ENCODE measurements at regions not wholly inside any gene's neighbourhood (a gene's known extent, or its start where the extent isn't known, plus 50 kb on each side); places are given as distances from the start of the nearest gene placed in this dataset.
A peak's percentile ranks its signal among the peaks of the same experiment; 100 is the strongest.

DNA sequence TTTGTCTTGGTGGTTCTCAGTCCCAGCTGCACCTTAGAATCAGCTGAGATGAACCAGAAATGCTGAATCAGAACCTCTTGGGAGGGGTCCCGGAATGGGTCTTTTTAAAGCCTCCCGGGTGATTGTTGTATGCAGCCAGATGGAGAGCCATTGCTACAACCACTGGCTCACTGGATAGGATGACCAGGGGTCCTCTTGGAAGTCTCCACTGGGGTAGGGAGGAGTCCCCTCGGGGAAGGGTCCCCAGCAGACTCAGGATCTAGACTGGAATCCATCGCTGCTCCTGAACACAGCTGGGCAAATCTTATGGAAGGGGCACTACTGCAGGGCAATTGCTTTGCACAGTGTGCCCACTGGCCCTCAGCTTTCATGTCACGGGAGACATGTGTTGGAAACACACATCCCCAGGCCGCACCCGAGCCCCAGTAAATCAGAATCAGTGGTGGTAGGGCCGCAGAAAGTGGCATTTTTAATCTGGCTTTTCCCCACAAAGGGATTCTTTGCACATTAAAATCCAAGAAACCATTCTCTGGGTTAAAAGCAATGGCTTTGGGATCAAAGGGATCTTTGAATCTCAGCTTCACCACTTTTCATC is 117.3 kb downstream of the IRX5 start:
- Histone ChIP-seq H3K4me3 (ENCODE audit: low read length) (no peak overlapping the region), H3K9me3 (ENCODE audit: control insufficient read depth, low read depth, low read length) (no peaks in the 10 kb centered on the region), H3K27me3 (ENCODE audit: control insufficient read depth, insufficient read depth, low read length) (no peaks in the 10 kb centered on the region), H3K36me3 (ENCODE audit: control insufficient read depth, insufficient read depth, low read length) (no peaks in the 10 kb centered on the region), H3K27ac (ENCODE audit: low read length) (no peak overlapping the region), H3K4me1 (ENCODE audit: control insufficient read depth, insufficient read depth, low read length) (no peaks in the 10 kb centered on the region)
- no peak for DNase-seq
- WGBS (ENCODE audit: insufficient coverage, low lambda C conversion rate), result no CpG with 5 or more reads among the region's 8 CpGs

DNA sequence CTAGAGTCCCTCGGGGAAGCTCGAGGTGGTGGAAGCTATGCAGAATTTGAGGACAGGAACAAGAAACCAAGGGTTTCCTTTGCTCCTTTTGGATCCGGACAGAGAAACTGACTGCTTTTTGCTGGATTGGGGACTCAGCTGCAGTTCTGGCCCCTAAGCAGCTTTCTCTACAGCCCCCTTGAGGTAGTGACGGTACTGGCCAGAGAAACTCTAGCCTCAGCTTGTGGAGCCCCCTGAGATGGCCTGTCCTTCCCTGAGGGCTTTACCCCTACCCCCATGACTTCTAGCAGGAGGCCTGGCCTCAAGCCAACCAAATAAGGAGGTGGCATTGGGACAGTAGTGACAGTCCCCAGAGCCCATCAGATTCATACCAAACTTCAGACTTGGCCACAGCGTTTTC is 118.1 kb downstream of the IRX5 start:
- Histone ChIP-seq H3K4me1 (ENCODE audit: control insufficient read depth, insufficient read depth, low read length) (no peaks in the 10 kb centered on the region), H3K27me3 (ENCODE audit: control insufficient read depth, insufficient read depth, low read length) (no peaks in the 10 kb centered on the region), H3K27ac (ENCODE audit: low read length) (no peak overlapping the region), H3K9me3 (ENCODE audit: control insufficient read depth, low read depth, low read length) (no peaks in the 10 kb centered on the region), H3K4me3 (ENCODE audit: low read length) (no peak overlapping the region), H3K36me3 (ENCODE audit: control insufficient read depth, insufficient read depth, low read length) (no peaks in the 10 kb centered on the region)
- no peak for DNase-seq
- WGBS (ENCODE audit: insufficient coverage, low lambda C conversion rate), result no CpG with 5 or more reads among the region's 5 CpGs

DNA sequence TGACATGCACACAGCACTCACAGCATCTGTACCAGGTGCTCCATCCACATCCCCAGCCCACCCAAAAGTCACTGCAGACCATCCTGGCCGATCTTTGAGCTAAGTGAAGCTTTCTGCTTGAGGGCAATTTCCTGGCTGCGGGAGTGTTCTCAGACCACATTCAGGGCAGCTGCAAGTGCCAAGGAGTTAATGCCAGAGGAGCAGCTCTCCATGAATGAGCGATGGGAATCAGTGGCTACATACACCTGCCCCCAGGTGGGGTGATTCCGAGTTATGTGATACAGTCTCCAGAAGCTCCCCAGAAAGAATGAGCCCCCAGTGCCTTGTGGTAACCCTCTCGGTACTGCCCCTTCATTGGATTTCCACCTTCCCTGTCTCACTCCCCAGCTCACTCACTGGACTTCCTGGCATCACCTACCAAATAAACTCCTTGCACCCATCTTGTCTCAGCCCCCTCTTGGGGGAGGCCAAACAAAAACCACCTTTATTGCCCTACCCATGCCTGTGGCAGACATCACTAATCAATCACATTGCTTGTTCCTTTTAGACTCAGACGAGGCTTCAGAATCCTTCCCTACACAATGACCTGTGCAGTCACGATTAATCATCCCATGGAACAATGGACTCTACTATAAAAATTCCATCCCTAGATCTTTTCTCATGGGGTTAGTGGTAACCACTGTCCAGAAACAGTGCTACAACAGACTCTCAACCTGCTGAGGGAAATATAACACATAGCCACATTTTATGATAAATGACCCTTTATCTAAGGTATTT is 121.1 kb downstream of the IRX5 start:
- Histone ChIP-seq H3K4me3 (ENCODE audit: low read length) (no peak overlapping the region), H3K36me3 (ENCODE audit: control insufficient read depth, insufficient read depth, low read length) (no peaks in the 10 kb centered on the region), H3K4me1 (ENCODE audit: control insufficient read depth, insufficient read depth, low read length) (peaks cover 3% of the 10 kb centered on the region), H3K27ac (ENCODE audit: low read length) (no peak overlapping the region), H3K27me3 (ENCODE audit: control insufficient read depth, insufficient read depth, low read length) (peaks cover 22% of the 10 kb centered on the region), H3K9me3 (ENCODE audit: control insufficient read depth, low read depth, low read length) (peaks cover 3% of the 10 kb centered on the region)
- 43% methylated on average over 1 of the region's 7 CpGs for WGBS (ENCODE audit: insufficient coverage, low lambda C conversion rate)
- DNase-seq, result no peak

DNA sequence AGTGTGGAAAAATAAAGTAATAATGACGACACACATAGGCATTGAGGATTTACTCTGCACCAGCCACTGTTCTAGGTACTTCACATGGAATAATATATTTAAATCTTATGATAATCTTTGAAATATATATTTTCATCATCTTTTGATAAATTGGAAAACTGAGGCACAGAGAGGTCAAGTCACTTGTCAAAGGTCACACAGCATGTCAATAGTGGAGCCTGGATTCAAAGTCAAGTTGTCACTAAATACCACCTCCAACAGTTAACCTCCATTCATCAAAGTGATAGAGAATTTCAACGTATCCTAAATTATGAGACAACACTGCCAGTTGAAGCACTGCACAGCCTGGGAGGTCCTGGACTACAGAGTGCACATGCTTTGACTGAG is 121.7 kb downstream of the IRX5 start:
- WGBS (ENCODE audit: insufficient coverage, low lambda C conversion rate), result no CpG with 5 or more reads among the region's 2 CpGs
- peaks cover 27% of the 10 kb centered on the region for H3K27me3 ChIP-seq (ENCODE audit: control insufficient read depth, insufficient read depth, low read length)
- peaks cover 4% of the 10 kb centered on the region for H3K9me3 ChIP-seq (ENCODE audit: control insufficient read depth, low read depth, low read length)
- DNase-seq, result no peak
- H3K4me1 ChIP-seq (ENCODE audit: control insufficient read depth, insufficient read depth, low read length), result peaks cover 7% of the 10 kb centered on the region
- H3K4me3 ChIP-seq (ENCODE audit: low read length), result no peak overlapping the region
- no peaks in the 10 kb centered on the region for H3K36me3 ChIP-seq (ENCODE audit: control insufficient read depth, insufficient read depth, low read length)
- no peak overlapping the region for H3K27ac ChIP-seq (ENCODE audit: low read length)

DNA sequence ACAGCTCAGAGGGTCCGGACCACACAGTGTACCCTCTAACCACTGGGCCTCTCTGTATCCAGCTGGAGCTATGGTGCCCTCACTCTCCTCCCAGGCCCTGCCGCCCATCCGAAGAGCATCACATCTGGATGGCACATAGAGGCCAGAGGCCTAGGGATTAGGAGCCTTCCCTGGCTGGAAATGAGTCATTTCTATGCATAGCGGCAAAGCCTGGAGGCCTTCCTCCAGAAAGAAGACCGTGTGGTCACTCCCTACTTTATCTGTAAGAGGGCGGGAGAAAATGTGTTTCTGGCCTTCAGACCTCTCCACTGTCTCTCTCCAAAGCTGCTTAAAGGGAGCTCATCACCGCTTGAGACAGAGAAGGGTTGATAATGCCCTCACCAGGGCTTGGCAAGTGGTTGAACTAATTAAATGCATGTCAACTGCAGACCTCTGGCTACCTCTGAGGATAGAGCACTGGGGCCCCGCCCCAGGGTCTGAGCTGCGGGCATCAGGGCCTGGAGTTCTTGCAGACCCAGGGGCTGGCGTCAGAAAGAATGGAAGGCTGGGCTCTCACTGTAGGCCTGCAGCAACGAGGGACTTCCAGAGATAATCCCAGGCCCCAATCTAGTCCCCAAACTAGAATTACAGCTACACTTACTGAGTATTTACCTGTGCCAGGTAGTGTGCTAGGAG is 122.2 kb downstream of the IRX5 start:
- WGBS (ENCODE audit: insufficient coverage, low lambda C conversion rate), result no CpG with 5 or more reads among the region's 11 CpGs
- no peak overlapping the region for H3K27ac ChIP-seq (ENCODE audit: low read length)
- DNase-seq, result no peak
- peaks cover 4% of the 10 kb centered on the region for H3K9me3 ChIP-seq (ENCODE audit: control insufficient read depth, low read depth, low read length)
- peaks cover 7% of the 10 kb centered on the region for H3K4me1 ChIP-seq (ENCODE audit: control insufficient read depth, insufficient read depth, low read length)
- no peaks in the 10 kb centered on the region for H3K36me3 ChIP-seq (ENCODE audit: control insufficient read depth, insufficient read depth, low read length)
- H3K27me3 ChIP-seq (ENCODE audit: control insufficient read depth, insufficient read depth, low read length), result peaks cover 33% of the 10 kb centered on the region
- no peak overlapping the region for H3K4me3 ChIP-seq (ENCODE audit: low read length)

DNA sequence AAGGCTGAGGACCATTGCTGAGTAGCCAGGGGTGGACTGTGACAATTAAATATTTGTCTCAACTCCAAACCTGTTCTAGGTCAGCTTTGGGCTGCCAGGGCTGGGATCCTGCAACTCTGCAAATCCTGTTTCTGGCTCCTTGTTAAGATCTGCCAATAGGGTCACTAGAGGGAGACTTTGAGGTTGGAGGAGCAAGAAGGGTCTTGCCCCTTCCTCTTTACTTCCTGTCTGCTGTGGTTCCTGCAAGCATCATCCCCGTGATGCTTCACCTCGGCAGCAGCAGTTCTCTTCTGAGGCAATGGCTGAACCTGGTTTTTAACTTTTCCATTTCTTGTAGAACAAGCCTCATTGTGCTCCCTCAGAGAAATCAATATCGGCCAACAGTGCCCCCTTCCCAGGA is 124.6 kb downstream of the IRX5 start:
- peaks cover 42% of the 10 kb centered on the region for H3K27me3 ChIP-seq (ENCODE audit: control insufficient read depth, insufficient read depth, low read length)
- no peak overlapping the region for H3K4me3 ChIP-seq (ENCODE audit: low read length)
- H3K36me3 ChIP-seq (ENCODE audit: control insufficient read depth, insufficient read depth, low read length), result no peaks in the 10 kb centered on the region
- peaks cover 7% of the 10 kb centered on the region for H3K4me1 ChIP-seq (ENCODE audit: control insufficient read depth, insufficient read depth, low read length)
- no peak overlapping the region for H3K27ac ChIP-seq (ENCODE audit: low read length)
- no CpG with 5 or more reads among the region's 3 CpGs for WGBS (ENCODE audit: insufficient coverage, low lambda C conversion rate)
- DNase-seq, result no peak
- H3K9me3 ChIP-seq (ENCODE audit: control insufficient read depth, low read depth, low read length), result peaks cover 4% of the 10 kb centered on the region

DNA sequence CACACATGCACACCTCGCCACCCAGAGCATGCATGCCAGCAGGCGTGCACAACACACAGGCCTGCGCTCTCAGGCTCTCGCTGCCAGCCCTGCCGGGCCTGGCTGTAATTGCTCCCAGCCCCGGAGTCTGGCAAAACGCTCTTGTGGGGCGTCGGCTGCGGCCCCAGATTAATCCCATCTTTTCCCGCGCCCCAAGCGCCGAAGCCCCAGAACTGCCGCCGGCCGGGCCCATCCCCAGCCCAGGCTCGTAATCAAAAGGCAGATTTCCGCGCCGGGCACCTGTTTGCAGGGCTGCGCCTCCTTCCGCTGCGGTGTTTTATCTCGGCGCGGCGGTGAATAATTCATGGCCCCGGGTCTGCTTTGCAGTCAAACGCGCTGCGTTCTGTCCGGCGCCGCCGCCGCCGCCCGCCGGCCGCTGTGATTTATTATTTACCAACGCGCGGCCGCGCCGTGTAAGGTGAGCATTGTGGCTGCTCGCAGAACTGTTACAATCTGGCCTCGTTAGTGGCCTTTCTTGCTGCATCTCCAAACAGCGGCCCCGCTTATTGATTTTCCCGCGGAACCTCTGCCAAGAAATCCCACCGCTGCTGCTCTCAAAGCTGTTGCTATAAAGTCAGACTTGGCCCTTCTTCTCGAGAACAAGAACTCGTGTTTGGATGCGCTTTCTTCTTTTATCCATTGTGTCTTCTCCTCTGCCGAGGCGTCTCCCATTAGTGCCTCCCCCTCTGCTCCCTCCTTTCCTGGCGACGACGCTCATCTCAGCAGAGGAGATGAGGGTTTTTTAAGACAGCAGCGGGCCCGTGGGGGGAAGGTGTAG is 126.1 kb downstream of the IRX5 start:
- DNase-seq, result peak in 1 of 2 donors; percentile 40
- Histone ChIP-seq H3K4me1 (ENCODE audit: control insufficient read depth, insufficient read depth, low read length) (peaks cover 7% of the 10 kb centered on the region), H3K4me3 (ENCODE audit: low read length) (no peak overlapping the region), H3K9me3 (ENCODE audit: control insufficient read depth, low read depth, low read length) (peaks cover 4% of the 10 kb centered on the region), H3K36me3 (ENCODE audit: control insufficient read depth, insufficient read depth, low read length) (no peaks in the 10 kb centered on the region), H3K27ac (ENCODE audit: low read length) (no peak overlapping the region), H3K27me3 (ENCODE audit: control insufficient read depth, insufficient read depth, low read length) (peaks cover 42% of the 10 kb centered on the region)
- no CpG with 5 or more reads among the region's 64 CpGs for WGBS (ENCODE audit: insufficient coverage, low lambda C conversion rate)

DNA sequence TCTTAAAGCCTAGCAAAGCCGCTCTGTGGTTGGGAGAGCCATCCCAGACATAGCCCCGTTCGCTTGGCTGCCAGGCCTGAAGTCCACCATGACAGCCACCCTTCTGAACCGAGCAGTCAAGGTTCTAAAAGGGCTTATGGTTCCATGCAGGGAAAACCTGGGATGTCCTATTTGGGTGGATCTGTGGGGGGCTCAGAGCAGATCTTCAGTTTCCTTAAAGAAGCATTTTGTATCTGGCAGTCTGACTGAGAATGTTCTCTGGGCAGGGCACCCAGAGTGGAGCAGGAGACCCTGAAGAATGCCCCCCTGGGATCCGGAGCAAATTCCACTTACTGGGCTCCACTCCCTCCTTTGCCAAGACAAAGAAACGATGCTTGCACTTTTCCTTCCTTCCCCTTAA is 127.2 kb downstream of the IRX5 start:
- H3K4me3 ChIP-seq (ENCODE audit: low read length), result no peak overlapping the region
- peaks cover 42% of the 10 kb centered on the region for H3K27me3 ChIP-seq (ENCODE audit: control insufficient read depth, insufficient read depth, low read length)
- no peak overlapping the region for H3K27ac ChIP-seq (ENCODE audit: low read length)
- peaks cover 4% of the 10 kb centered on the region for H3K9me3 ChIP-seq (ENCODE audit: control insufficient read depth, low read depth, low read length)
- WGBS (ENCODE audit: insufficient coverage, low lambda C conversion rate), result no CpG with 5 or more reads among the region's 6 CpGs
- H3K4me1 ChIP-seq (ENCODE audit: control insufficient read depth, insufficient read depth, low read length), result peaks cover 7% of the 10 kb centered on the region
- no peaks in the 10 kb centered on the region for H3K36me3 ChIP-seq (ENCODE audit: control insufficient read depth, insufficient read depth, low read length)
- DNase-seq, result no peak

DNA sequence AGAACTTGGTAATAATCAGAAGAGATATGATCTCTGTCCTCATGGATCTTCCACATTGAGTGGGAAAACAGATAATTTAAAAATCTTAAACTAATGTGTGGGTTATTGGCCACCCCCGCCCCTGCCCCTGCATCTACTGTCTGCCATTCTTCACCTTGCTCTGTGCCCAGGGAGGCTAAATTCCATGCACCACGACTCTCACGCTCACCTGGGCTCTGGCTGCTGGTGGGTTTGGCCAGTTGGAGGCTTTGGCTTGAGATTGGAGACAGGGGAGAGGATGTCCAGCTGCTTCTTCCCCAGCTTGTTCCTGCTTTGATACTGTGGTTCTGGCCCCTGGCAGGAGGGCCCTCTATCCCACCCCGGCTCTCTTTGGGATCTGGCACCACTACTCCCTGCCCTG is 127.9 kb downstream of the IRX5 start:
- H3K4me1 ChIP-seq (ENCODE audit: control insufficient read depth, insufficient read depth, low read length), result peaks cover 7% of the 10 kb centered on the region
- WGBS (ENCODE audit: insufficient coverage, low lambda C conversion rate), result no CpG with 5 or more reads among the region's 4 CpGs
- no peak overlapping the region for H3K27ac ChIP-seq (ENCODE audit: low read length)
- H3K27me3 ChIP-seq (ENCODE audit: control insufficient read depth, insufficient read depth, low read length), result peaks cover 47% of the 10 kb centered on the region
- no peaks in the 10 kb centered on the region for H3K36me3 ChIP-seq (ENCODE audit: control insufficient read depth, insufficient read depth, low read length)
- H3K9me3 ChIP-seq (ENCODE audit: control insufficient read depth, low read depth, low read length), result peaks cover 4% of the 10 kb centered on the region
- no peak overlapping the region for H3K4me3 ChIP-seq (ENCODE audit: low read length)
- DNase-seq, result no peak

DNA sequence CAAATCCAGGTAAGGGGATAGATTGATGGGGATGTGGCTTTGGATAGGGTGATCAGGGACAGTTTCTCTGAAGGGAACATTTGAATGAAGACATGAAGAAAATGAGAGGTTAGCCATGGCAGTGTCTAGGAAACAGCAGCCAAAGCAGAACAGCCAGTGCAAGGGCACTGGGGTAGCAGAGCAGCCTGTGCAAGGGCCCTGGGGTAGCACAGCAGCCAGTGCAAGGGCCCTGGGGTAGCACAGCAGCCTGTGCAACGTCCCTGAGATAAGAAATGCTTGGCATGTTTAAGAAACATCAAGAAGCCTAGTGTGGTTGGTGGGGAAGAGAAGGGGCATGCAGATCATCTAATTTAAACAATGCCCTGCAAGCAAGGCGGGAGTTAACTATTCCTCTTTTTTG is 128.5 kb downstream of the IRX5 start:
- no CpG with 5 or more reads among the region's 2 CpGs for WGBS (ENCODE audit: insufficient coverage, low lambda C conversion rate)
- H3K9me3 ChIP-seq (ENCODE audit: control insufficient read depth, low read depth, low read length), result peaks cover 4% of the 10 kb centered on the region
- no peak for DNase-seq
- no peaks in the 10 kb centered on the region for H3K36me3 ChIP-seq (ENCODE audit: control insufficient read depth, insufficient read depth, low read length)
- no peak overlapping the region for H3K27ac ChIP-seq (ENCODE audit: low read length)
- H3K4me1 ChIP-seq (ENCODE audit: control insufficient read depth, insufficient read depth, low read length), result peaks cover 7% of the 10 kb centered on the region
- H3K4me3 ChIP-seq (ENCODE audit: low read length), result no peak overlapping the region
- H3K27me3 ChIP-seq (ENCODE audit: control insufficient read depth, insufficient read depth, low read length), result peaks cover 47% of the 10 kb centered on the region
